IgD-negative memory B cell (primary cell): ENCODE measurements at regions not wholly inside any gene's neighbourhood (a gene's known extent, or its start where the extent isn't known, plus 50 kb on each side); places are given as distances from the start of the nearest gene placed in this dataset.

Experiments
- H3K27ac Mint-ChIP-seq, 3 donors: one replicate each; pipeline ENCODE4 v1.8.0; 2020 to 2022; ENCODE audit warnings: mild to moderate bottlenecking in 3 of 3, mixed read lengths in 3 of 3, moderate library complexity in 1 of 3
- H3K27me3 Mint-ChIP-seq: one replicate; pipeline ENCODE4 v1.8.0; 2021; ENCODE audit warnings: mixed read lengths
- H3K36me3 Mint-ChIP-seq: one replicate; pipeline ENCODE4 v1.8.0; 2020; ENCODE audit warnings: mild to moderate bottlenecking, mixed read lengths
- H3K4me1 Mint-ChIP-seq, 3 donors: one replicate each; pipeline ENCODE4 v1.8.0; 2020 to 2022; ENCODE audit warnings: mixed read lengths in 3 of 3, mild to moderate bottlenecking in 1 of 3
- H3K4me3 Mint-ChIP-seq, 4 donors: one replicate each; pipeline ENCODE4 v1.8.0; 2020 to 2022; ENCODE audit warnings: mild to moderate bottlenecking in 4 of 4, mixed read lengths in 4 of 4, moderate library complexity in 3 of 4
- H3K9me3 Mint-ChIP-seq, 3 donors: one replicate each; pipeline ENCODE4 v1.8.0; 2020 to 2021; ENCODE audit warnings: mixed read lengths in 3 of 3, mild to moderate bottlenecking in 1 of 3

DNA sequence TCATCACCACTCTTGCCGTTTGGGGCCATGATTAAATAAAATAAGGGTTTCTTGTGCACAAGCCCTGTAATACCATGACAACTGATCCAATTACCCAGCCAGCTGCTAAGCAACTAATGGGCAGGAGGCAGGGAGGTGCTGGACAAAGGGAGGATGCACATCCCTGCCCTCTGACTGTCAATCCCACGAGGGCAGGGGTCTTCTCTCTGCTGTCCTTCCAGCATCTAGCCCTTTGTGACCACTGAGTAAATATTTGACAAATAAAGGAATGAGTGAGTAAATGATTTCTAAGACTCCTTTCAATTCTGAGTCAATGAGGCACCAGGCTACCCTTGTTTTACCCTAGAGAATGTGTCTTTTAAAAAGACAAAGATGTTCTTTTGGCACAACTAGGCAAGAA lies 247.1 kb downstream of the SYK start:
- Mint-ChIP-seq H3K27me3 (peaks cover 19% of the 10 kb centered on the region), H3K4me3 (no peak overlapping the region), H3K4me1 (peaks cover 5 to 8% (median 7%) of the 10 kb centered on the region in 3 donors), H3K27ac (no peak overlapping the region), H3K9me3 (peaks cover 0 to 1% (median 0%) of the 10 kb centered on the region in 3 donors), H3K36me3 (no peaks in the 10 kb centered on the region)

- peaks cover 4% of the 10 kb centered on the region for H3K27me3 Mint-ChIP-seq
- no peak overlapping the region for H3K27ac Mint-ChIP-seq
- peaks cover 11 to 19% (median 18%) of the 10 kb centered on the region in 3 donors for H3K4me1 Mint-ChIP-seq
- H3K36me3 Mint-ChIP-seq, result peaks cover 2% of the 10 kb centered on the region
- no peak overlapping the region for H3K4me3 Mint-ChIP-seq
- no peaks in the 10 kb centered on the region for H3K9me3 Mint-ChIP-seq
Measured at GRCh38 chr9:91053824-91054223, 252.2 kb downstream of the SYK start.

- H3K4me1 Mint-ChIP-seq, result peaks cover 11 to 20% (median 19%) of the 10 kb centered on the region in 3 donors
- H3K27me3 Mint-ChIP-seq, result peaks cover 2% of the 10 kb centered on the region
- H3K4me3 Mint-ChIP-seq, result no peak overlapping the region
- no peaks in the 10 kb centered on the region for H3K9me3 Mint-ChIP-seq
- H3K36me3 Mint-ChIP-seq, result peaks cover 2% of the 10 kb centered on the region
- no peak overlapping the region for H3K27ac Mint-ChIP-seq
Measured at GRCh38 chr9:91055845-91056244, 254.2 kb downstream of the SYK start.

DNA sequence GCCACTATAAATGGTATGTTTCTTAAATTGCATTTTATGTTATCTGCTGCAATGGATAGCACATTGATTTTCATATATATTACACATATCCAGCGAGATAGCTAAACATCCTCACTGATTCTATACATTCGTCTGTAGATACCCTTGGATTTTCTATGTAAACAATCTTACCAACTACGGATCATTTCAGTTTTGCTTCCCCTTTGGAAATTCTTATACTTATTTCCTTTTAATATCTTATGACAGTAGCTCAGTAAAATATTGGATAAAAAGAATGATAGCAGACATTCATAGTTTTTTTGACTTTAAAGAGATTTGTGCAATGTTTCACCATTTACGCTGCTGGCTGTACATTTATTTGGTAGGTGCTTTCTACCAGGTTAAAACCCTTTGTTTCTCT lies 254.9 kb downstream of the SYK start:
- Mint-ChIP-seq H3K4me3 (peak overlapping the region in 2 of 4 donors; percentile 3 to 25), H3K36me3 (peaks cover 2% of the 10 kb centered on the region)

DNA sequence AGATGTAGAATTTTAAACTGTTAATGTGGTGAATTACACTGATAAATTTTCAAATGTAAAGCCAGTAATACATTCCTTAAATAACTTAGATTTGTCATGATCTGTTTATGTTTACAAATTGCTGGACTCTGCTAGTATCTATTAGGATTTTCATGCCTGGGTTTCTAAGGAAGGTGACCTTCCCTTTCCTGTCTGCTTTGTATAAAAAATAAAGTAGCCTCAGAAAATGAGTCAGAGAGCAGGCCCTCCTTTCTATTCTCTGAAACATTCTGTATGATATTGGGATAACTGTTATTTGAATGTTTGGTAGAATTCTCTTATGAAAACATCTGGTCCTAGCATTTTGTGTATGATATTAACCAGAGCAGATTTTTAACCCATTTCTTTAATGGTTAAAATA lies 255.3 kb downstream of the SYK start:
- Mint-ChIP-seq H3K9me3 (no peaks in the 10 kb centered on the region), H3K27ac (no peak overlapping the region), H3K4me1 (peaks cover 13 to 23% (median 19%) of the 10 kb centered on the region in 3 donors), H3K4me3 (peak overlapping the region in 2 of 4 donors; percentile 3 to 25), H3K36me3 (peaks cover 2% of the 10 kb centered on the region), H3K27me3 (peaks cover 2% of the 10 kb centered on the region)

More for the DNA sequence above, 254.9 kb downstream of the SYK start:
- Mint-ChIP-seq H3K27me3 (peaks cover 2% of the 10 kb centered on the region), H3K27ac (no peak overlapping the region), H3K4me1 (peaks cover 12 to 21% (median 19%) of the 10 kb centered on the region in 3 donors), H3K9me3 (no peaks in the 10 kb centered on the region)

DNA sequence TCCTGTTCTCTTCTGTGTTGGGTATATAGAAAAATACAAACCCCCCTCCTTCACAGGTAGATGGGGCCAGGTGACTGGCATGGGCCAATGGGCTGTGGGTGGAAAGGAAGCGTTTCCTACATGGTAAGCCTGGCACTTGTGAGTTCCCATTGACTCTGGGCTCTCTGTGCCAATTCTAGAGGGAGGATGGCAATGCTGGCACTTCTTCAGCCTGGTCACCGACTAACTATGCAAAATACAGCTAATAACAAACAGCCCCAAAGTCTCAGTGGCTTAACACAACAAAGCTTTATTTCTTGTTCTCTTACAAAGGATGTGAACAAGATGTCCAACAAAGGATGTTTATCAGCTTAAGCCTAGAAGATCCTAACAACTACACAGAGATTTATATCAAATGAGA lies 258.1 kb downstream of the SYK start:
- H3K4me1 Mint-ChIP-seq, result peaks cover 13 to 23% (median 19%) of the 10 kb centered on the region in 3 donors
- no peaks in the 10 kb centered on the region for H3K36me3 Mint-ChIP-seq

GRCh38 chr9:91060520-91061343 lies 259.1 kb downstream of the SYK start:
- no peak overlapping the region for H3K4me3 Mint-ChIP-seq
- no peak overlapping the region for H3K27ac Mint-ChIP-seq
- peaks cover 13 to 23% (median 19%) of the 10 kb centered on the region in 3 donors for H3K4me1 Mint-ChIP-seq
- no peaks in the 10 kb centered on the region for H3K9me3 Mint-ChIP-seq
- H3K27me3 Mint-ChIP-seq, result peaks cover 7% of the 10 kb centered on the region
- no peaks in the 10 kb centered on the region for H3K36me3 Mint-ChIP-seq

More for the DNA sequence above, 258.1 kb downstream of the SYK start:
- no peaks in the 10 kb centered on the region for H3K9me3 Mint-ChIP-seq
- no peak overlapping the region for H3K27ac Mint-ChIP-seq
- peaks cover 2% of the 10 kb centered on the region for H3K27me3 Mint-ChIP-seq
- H3K4me3 Mint-ChIP-seq, result no peak overlapping the region

DNA sequence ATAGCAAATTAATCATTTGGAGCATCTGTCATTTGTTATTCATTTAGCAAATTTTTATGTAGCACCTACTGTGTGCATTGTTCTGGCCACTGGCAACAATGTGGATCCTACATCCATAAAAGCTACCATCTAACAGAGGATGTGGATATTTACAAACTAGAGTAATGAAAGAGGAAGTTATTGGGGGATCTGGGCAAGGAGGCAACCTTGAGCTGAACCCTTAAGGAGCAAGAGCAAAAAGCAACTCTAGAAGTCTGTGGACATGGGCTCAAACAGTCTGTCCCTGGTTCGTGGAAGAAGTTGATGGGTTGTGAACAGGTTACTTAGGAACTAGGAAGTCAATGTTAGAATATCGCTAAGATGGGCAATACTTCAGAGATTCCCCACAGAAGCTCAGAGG lies 259.9 kb downstream of the SYK start:
- Mint-ChIP-seq H3K27me3 (peaks cover 9% of the 10 kb centered on the region), H3K9me3 (no peaks in the 10 kb centered on the region), H3K36me3 (no peaks in the 10 kb centered on the region), H3K27ac (no peak overlapping the region), H3K4me1 (peaks cover 10 to 15% (median 12%) of the 10 kb centered on the region in 3 donors), H3K4me3 (no peak overlapping the region)

GRCh38 chr9:91062281-91062680 lies 260.7 kb downstream of the SYK start:
- Mint-ChIP-seq H3K27me3 (peaks cover 7% of the 10 kb centered on the region), H3K4me3 (no peak overlapping the region), H3K27ac (no peak overlapping the region), H3K4me1 (peaks cover 4 to 8% (median 4%) of the 10 kb centered on the region in 3 donors), H3K9me3 (peaks cover 0 to 3% (median 0%) of the 10 kb centered on the region in 3 donors), H3K36me3 (no peaks in the 10 kb centered on the region)

- Mint-ChIP-seq H3K27ac (no peak overlapping the region), H3K36me3 (no peaks in the 10 kb centered on the region), H3K4me3 (peak overlapping the region in 1 of 4 donors; percentile 28), H3K27me3 (peaks cover 7% of the 10 kb centered on the region), H3K9me3 (peaks cover 0 to 3% (median 0%) of the 10 kb centered on the region in 3 donors), H3K4me1 (peaks cover 0 to 5% (median 3%) of the 10 kb centered on the region in 3 donors)
Measured at GRCh38 chr9:91063471-91063870, 261.9 kb downstream of the SYK start.

DNA sequence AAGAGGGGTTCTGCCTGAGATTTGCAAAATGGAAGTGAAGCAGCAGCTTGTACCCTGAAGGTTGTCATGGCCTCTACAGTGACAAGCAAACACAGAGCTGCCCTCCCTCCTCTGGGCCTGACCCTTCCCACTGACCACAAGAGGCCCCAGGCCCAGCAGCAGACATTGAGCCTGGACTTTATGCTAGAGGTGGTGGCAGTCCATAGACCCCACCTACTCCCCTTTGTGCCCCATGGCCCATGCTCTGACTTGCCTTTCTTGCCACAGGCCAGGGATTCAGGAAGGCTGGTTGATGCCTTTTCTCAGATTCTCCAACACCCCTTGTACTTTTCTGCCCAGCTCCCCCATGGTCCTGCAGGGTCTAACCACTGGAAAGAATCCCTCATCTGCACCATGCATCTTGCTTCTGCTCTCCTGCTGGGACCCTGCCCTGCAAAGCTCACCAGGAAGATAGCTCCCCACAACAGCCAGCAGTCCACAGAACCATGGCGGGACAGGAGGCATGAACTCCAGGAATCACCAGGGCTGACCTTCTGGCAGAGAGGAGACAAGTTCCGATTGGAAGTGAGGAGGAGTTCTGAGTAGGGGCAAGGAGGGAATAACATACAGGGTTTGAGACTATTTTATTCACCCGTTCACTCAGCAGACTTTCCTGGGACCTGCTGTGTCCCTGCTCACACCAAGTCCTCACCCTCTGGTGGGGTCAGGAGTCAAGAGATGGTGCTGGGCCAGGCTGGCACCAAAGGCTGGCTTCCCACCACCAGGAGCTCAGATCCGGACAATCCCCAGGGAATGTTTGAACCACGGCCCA lies 263.8 kb downstream of the SYK start:
- Mint-ChIP-seq H3K4me3 (no peak overlapping the region), H3K9me3 (peaks cover 0 to 5% (median 3%) of the 10 kb centered on the region in 3 donors), H3K4me1 (peaks cover 0 to 5% (median 3%) of the 10 kb centered on the region in 3 donors), H3K36me3 (no peaks in the 10 kb centered on the region), H3K27me3 (peaks cover 7% of the 10 kb centered on the region), H3K27ac (peak overlapping the region in 1 of 3 donors; percentile 22)

- Mint-ChIP-seq H3K4me1 (peaks cover 0 to 3% (median 3%) of the 10 kb centered on the region in 3 donors), H3K27me3 (peaks cover 7% of the 10 kb centered on the region), H3K4me3 (no peak overlapping the region), H3K36me3 (no peaks in the 10 kb centered on the region), H3K27ac (peak overlapping the region in 1 of 3 donors; percentile 56), H3K9me3 (peaks cover 0 to 5% (median 3%) of the 10 kb centered on the region in 3 donors)
Measured at GRCh38 chr9:91066042-91066415, 264.4 kb downstream of the SYK start.

DNA sequence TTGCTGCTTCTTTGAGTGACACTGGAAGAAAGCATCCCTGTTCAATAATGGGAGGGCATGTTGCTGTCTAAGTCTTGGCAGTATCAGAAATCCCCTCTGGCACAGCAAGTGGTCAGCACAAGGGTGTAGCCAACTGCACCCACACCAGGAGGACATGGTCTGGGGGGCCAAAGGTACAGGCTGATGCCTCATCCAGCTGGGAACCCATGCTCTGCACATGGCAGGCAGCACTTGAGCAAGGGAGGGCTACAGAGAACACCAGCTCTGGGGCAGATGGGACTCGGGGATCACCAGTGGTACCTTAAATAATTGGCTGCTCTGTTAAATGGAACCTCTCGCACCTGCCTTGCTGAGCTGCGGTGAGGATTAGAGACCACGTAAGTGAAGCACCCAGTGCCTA lies 265.2 kb downstream of the SYK start:
- no peak overlapping the region for H3K4me3 Mint-ChIP-seq
- no peak overlapping the region for H3K27ac Mint-ChIP-seq
- peaks cover 0 to 5% (median 3%) of the 10 kb centered on the region in 3 donors for H3K9me3 Mint-ChIP-seq
- no peaks in the 10 kb centered on the region for H3K4me1 Mint-ChIP-seq
- H3K27me3 Mint-ChIP-seq, result peaks cover 7% of the 10 kb centered on the region
- H3K36me3 Mint-ChIP-seq, result no peaks in the 10 kb centered on the region

DNA sequence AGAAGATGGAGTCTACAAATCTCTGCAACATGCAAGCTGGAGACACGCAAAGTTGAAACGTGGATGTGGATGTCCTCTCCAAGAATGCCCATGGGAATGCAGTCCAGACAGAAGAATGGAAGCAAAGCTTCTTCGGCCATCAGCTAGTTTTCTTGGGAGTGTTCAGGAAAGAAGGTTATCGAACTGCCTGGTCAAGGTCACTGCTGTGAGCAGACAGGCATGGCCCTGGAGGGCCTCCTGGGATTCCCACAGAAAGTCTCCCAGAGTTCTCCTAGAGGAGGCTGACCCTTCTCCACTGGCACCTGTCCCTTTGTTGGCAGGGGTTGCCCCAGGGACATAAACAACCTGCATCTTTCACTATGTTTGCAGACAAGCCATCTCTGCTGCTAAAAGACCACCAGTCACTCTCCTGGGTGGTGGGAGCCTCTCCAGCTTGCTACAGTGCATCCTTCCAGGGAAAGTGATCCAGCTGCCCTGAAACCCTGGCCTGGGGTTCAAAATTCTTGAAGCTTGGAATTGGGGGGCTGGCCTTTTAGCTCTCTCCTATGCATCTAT lies 265.8 kb downstream of the SYK start:
- Mint-ChIP-seq H3K27me3 (peaks cover 7% of the 10 kb centered on the region), H3K36me3 (no peaks in the 10 kb centered on the region), H3K27ac (no peak overlapping the region), H3K4me3 (peak overlapping the region in 1 of 4 donors; percentile 60), H3K4me1 (no peaks in the 10 kb centered on the region), H3K9me3 (peaks cover 0 to 5% (median 3%) of the 10 kb centered on the region in 3 donors)
